Activated naive CD4-positive, alpha-beta T cell treated with anti-CD3 and anti-CD28 coated beads, Interleukin-2, amount 10 ng/mL, durations not matched to agents 7 days and 5 days (primary cell): ENCODE measurements at regions not wholly inside any gene's neighbourhood (a gene's known extent, or its start where the extent isn't known, plus 50 kb on each side); places are given as distances from the start of the nearest gene placed in this dataset.

Experiments used
- CTCF ChIA-PET: fragments of 350-600 bp; sonication (Branson Sonifier 250); formaldehyde crosslinking; loops from one replicate; lab custom pipeline; 2021; ENCODE audit warnings: antibody characterized with exemption; lab: Charles Lee
- DNase-seq: peaks from one replicate; pipeline ENCODE4 v3.0.0-alpha.2; 2020
- H3K27ac Mint-ChIP-seq: one replicate; pipeline ENCODE4 v1.8.0; 2021; ENCODE audit warnings: mild to moderate bottlenecking, moderate library complexity, mixed read lengths
- H3K27me3 Mint-ChIP-seq: one replicate; pipeline ENCODE4 v1.8.0; 2021; ENCODE audit warnings: mild to moderate bottlenecking, mixed read lengths
- H3K36me3 Mint-ChIP-seq: one replicate; pipeline ENCODE4 v1.8.0; 2021; ENCODE audit warnings: mixed read lengths
- H3K4me1 Mint-ChIP-seq: one replicate; pipeline ENCODE4 v1.8.0; 2021; ENCODE audit warnings: mixed read lengths
- H3K4me3 Mint-ChIP-seq: one replicate; pipeline ENCODE4 v1.8.0; 2021; ENCODE audit warnings: mild to moderate bottlenecking, moderate library complexity, mixed read lengths
- H3K9me3 Mint-ChIP-seq: one replicate; pipeline ENCODE4 v1.8.0; 2021; ENCODE audit warnings: mixed read lengths

- Mint-ChIP-seq H3K27me3 (peaks cover 13% of the 10 kb centered on the region), H3K4me3 (no peak overlapping the region), H3K36me3 (no peaks in the 10 kb centered on the region), H3K9me3 (no peaks in the 10 kb centered on the region), H3K27ac (no peak overlapping the region), H3K4me1 (no peaks in the 10 kb centered on the region)
- DNase-seq = no peak
- CTCF ChIA-PET = interaction anchor here (0.7 to 1.0 kb wide), 2 partner anchors 14 to 81 kb away, joined by 3 to 4 read pairs; no protein-coding TSS in a partner anchor
These were observed 100.4 kb upstream of the SH3BP4 start for GRCh38 chr2:234851451-234851850.

GRCh38 chr2:234850818-234851217 lies 101.0 kb upstream of the SH3BP4 start:
- CTCF ChIA-PET = interaction anchor here (0.7 kb wide), 1 partner anchor 81 kb away, joined by 4 read pairs; no protein-coding TSS in a partner anchor
- Mint-ChIP-seq H3K4me1 (no peaks in the 10 kb centered on the region), H3K36me3 (no peaks in the 10 kb centered on the region), H3K4me3 (no peak overlapping the region), H3K27ac (no peak overlapping the region), H3K27me3 (peaks cover 13% of the 10 kb centered on the region), H3K9me3 (no peaks in the 10 kb centered on the region)
- DNase-seq = no peak

- CTCF ChIA-PET = no interaction called here
- Mint-ChIP-seq H3K36me3 (no peaks in the 10 kb centered on the region), H3K4me1 (no peaks in the 10 kb centered on the region), H3K27me3 (peaks cover 13% of the 10 kb centered on the region), H3K9me3 (no peaks in the 10 kb centered on the region), H3K27ac (no peak overlapping the region), H3K4me3 (no peak overlapping the region)
- DNase-seq = no peak
These were observed 102.1 kb upstream of the SH3BP4 start for GRCh38 chr2:234849678-234850077.

- peaks cover 13% of the 10 kb centered on the region for H3K27me3 Mint-ChIP-seq
- CTCF ChIA-PET = no interaction called here
- H3K4me1 Mint-ChIP-seq = no peaks in the 10 kb centered on the region
- H3K27ac Mint-ChIP-seq = no peak overlapping the region
- no peaks in the 10 kb centered on the region for H3K9me3 Mint-ChIP-seq
- DNase-seq = no peak
- no peaks in the 10 kb centered on the region for H3K36me3 Mint-ChIP-seq
- no peak overlapping the region for H3K4me3 Mint-ChIP-seq
These were observed 103.2 kb upstream of the SH3BP4 start for GRCh38 chr2:234848578-234848977.

GRCh38 chr2:234847639-234848038 lies 104.2 kb upstream of the SH3BP4 start:
- H3K4me1 Mint-ChIP-seq = no peaks in the 10 kb centered on the region
- H3K4me3 Mint-ChIP-seq = no peak overlapping the region
- H3K9me3 Mint-ChIP-seq = no peaks in the 10 kb centered on the region
- CTCF ChIA-PET = no interaction called here
- no peak overlapping the region for H3K27ac Mint-ChIP-seq
- no peak for DNase-seq
- H3K36me3 Mint-ChIP-seq = no peaks in the 10 kb centered on the region
- peaks cover 7% of the 10 kb centered on the region for H3K27me3 Mint-ChIP-seq

- no peak overlapping the region for H3K4me3 Mint-ChIP-seq
- no peaks in the 10 kb centered on the region for H3K4me1 Mint-ChIP-seq
- no peaks in the 10 kb centered on the region for H3K9me3 Mint-ChIP-seq
- H3K36me3 Mint-ChIP-seq = no peaks in the 10 kb centered on the region
- CTCF ChIA-PET = no interaction called here
- H3K27ac Mint-ChIP-seq = no peak overlapping the region
- H3K27me3 Mint-ChIP-seq = peaks cover 4% of the 10 kb centered on the region
- DNase-seq = no peak
These were observed 104.5 kb upstream of the SH3BP4 start for GRCh38 chr2:234847364-234847635.

GRCh38 chr2:234846599-234847363 lies 105.0 kb upstream of the SH3BP4 start:
- CTCF ChIA-PET = no interaction called here
- H3K27me3 Mint-ChIP-seq = peaks cover 4% of the 10 kb centered on the region
- no peak for DNase-seq
- no peaks in the 10 kb centered on the region for H3K4me1 Mint-ChIP-seq
- no peaks in the 10 kb centered on the region for H3K9me3 Mint-ChIP-seq
- no peak overlapping the region for H3K4me3 Mint-ChIP-seq
- no peaks in the 10 kb centered on the region for H3K36me3 Mint-ChIP-seq
- no peak overlapping the region for H3K27ac Mint-ChIP-seq

- no peaks in the 10 kb centered on the region for H3K36me3 Mint-ChIP-seq
- DNase-seq = no peak
- CTCF ChIA-PET = no interaction called here
- H3K9me3 Mint-ChIP-seq = no peaks in the 10 kb centered on the region
- no peak overlapping the region for H3K4me3 Mint-ChIP-seq
- H3K4me1 Mint-ChIP-seq = no peaks in the 10 kb centered on the region
- H3K27ac Mint-ChIP-seq = no peak overlapping the region
- peaks cover 4% of the 10 kb centered on the region for H3K27me3 Mint-ChIP-seq
These were observed 105.9 kb upstream of the SH3BP4 start for GRCh38 chr2:234845602-234846590.

GRCh38 chr2:234843411-234843810 lies 108.4 kb upstream of the SH3BP4 start:
- CTCF ChIA-PET = no interaction called here
- Mint-ChIP-seq H3K9me3 (no peaks in the 10 kb centered on the region), H3K36me3 (no peaks in the 10 kb centered on the region), H3K27ac (no peak overlapping the region), H3K4me1 (no peaks in the 10 kb centered on the region), H3K4me3 (no peak overlapping the region), H3K27me3 (no peaks in the 10 kb centered on the region)
- DNase-seq = no peak

GRCh38 chr2:234842753-234843152 lies 109.1 kb upstream of the SH3BP4 start:
- Mint-ChIP-seq H3K4me1 (no peaks in the 10 kb centered on the region), H3K4me3 (no peak overlapping the region), H3K36me3 (no peaks in the 10 kb centered on the region), H3K27ac (no peak overlapping the region), H3K9me3 (no peaks in the 10 kb centered on the region), H3K27me3 (no peaks in the 10 kb centered on the region)
- no peak for DNase-seq
- CTCF ChIA-PET = no interaction called here

GRCh38 chr2:234841321-234842015 lies 110.3 kb upstream of the SH3BP4 start:
- no peak for DNase-seq
- CTCF ChIA-PET = no interaction called here
- Mint-ChIP-seq H3K27ac (no peak overlapping the region), H3K4me3 (no peak overlapping the region), H3K4me1 (no peaks in the 10 kb centered on the region), H3K27me3 (no peaks in the 10 kb centered on the region), H3K36me3 (no peaks in the 10 kb centered on the region), H3K9me3 (no peaks in the 10 kb centered on the region)

GRCh38 chr2:234840336-234840735 lies 111.5 kb upstream of the SH3BP4 start:
- H3K4me3 Mint-ChIP-seq = no peak overlapping the region
- DNase-seq = no peak
- H3K27ac Mint-ChIP-seq = no peak overlapping the region
- H3K27me3 Mint-ChIP-seq = no peaks in the 10 kb centered on the region
- no peaks in the 10 kb centered on the region for H3K36me3 Mint-ChIP-seq
- H3K9me3 Mint-ChIP-seq = no peaks in the 10 kb centered on the region
- H3K4me1 Mint-ChIP-seq = no peaks in the 10 kb centered on the region
- CTCF ChIA-PET = no interaction called here

GRCh38 chr2:234839285-234839684 lies 112.5 kb upstream of the SH3BP4 start:
- H3K4me3 Mint-ChIP-seq = no peak overlapping the region
- no peaks in the 10 kb centered on the region for H3K27me3 Mint-ChIP-seq
- CTCF ChIA-PET = no interaction called here
- H3K27ac Mint-ChIP-seq = no peak overlapping the region
- no peak for DNase-seq
- H3K4me1 Mint-ChIP-seq = no peaks in the 10 kb centered on the region
- H3K9me3 Mint-ChIP-seq = no peaks in the 10 kb centered on the region
- H3K36me3 Mint-ChIP-seq = no peaks in the 10 kb centered on the region

GRCh38 chr2:234836271-234836670 lies 115.5 kb upstream of the SH3BP4 start:
- H3K4me3 Mint-ChIP-seq = no peak overlapping the region
- no peaks in the 10 kb centered on the region for H3K36me3 Mint-ChIP-seq
- no peaks in the 10 kb centered on the region for H3K4me1 Mint-ChIP-seq
- no peak overlapping the region for H3K27ac Mint-ChIP-seq
- no peak for DNase-seq
- H3K9me3 Mint-ChIP-seq = no peaks in the 10 kb centered on the region
- CTCF ChIA-PET = no interaction called here
- H3K27me3 Mint-ChIP-seq = no peaks in the 10 kb centered on the region
